ENCODE measurements at regions not wholly inside any gene's neighbourhood (a gene's known extent, or its start where the extent isn't known, plus 50 kb on each side); places are given as distances from the start of the nearest gene placed in this dataset.
"Not testable (repeated sequence)": the region's sequence is repeated elsewhere in the genome, so short reads cannot be mapped to it uniquely, and the experiment has no call there.

- DNase-seq (ENCODE audit: low read depth, low spot score): no peak
Observed at GRCh38 chr4:173766171-173766600, 236.2 kb upstream of the HAND2 start.

GRCh38 chr4:173765751-173766150, 235.7 kb upstream of the HAND2 start:
- no peak for DNase-seq (ENCODE audit: low read depth, low spot score)

GRCh38 chr4:173763389-173763788, 233.4 kb upstream of the HAND2 start:
- DNase-seq (ENCODE audit: low read depth, low spot score): no peak

- DNase-seq (ENCODE audit: low read depth, low spot score): no peak
Observed at GRCh38 chr4:173761938-173762337, 231.9 kb upstream of the HAND2 start.

- DNase-seq (ENCODE audit: low read depth, low spot score): no peak
Observed at GRCh38 chr4:173761236-173761635, 231.2 kb upstream of the HAND2 start.

GRCh38 chr4:173758132-173758531, 228.1 kb upstream of the HAND2 start:
- no peak for DNase-seq (ENCODE audit: low read depth, low spot score)

GRCh38 chr4:173753408-173753807, 223.4 kb upstream of the HAND2 start:
- DNase-seq (ENCODE audit: low read depth, low spot score): no peak

GRCh38 chr4:173752610-173753230, 222.7 kb upstream of the HAND2 start:
- DNase-seq (ENCODE audit: low read depth, low spot score): no peak

- no peak for DNase-seq (ENCODE audit: low read depth, low spot score)
Observed at GRCh38 chr4:173748353-173748752, 218.3 kb upstream of the HAND2 start.

- DNase-seq (ENCODE audit: low read depth, low spot score): no peak
Observed at GRCh38 chr4:173747537-173748257, 217.7 kb upstream of the HAND2 start.

- no peak for DNase-seq (ENCODE audit: low read depth, low spot score)
Observed at GRCh38 chr4:173746424-173746823, 216.4 kb upstream of the HAND2 start.

GRCh38 chr4:173745765-173746164, 215.7 kb upstream of the HAND2 start:
- no peak for DNase-seq (ENCODE audit: low read depth, low spot score)

GRCh38 chr4:173736840-173737239, 206.8 kb upstream of the HAND2 start:
- DNase-seq (ENCODE audit: low read depth, low spot score): no peak

GRCh38 chr4:173735585-173735984, 205.6 kb upstream of the HAND2 start:
- no peak for DNase-seq (ENCODE audit: low read depth, low spot score)

GRCh38 chr4:173735049-173735448, 205.0 kb upstream of the HAND2 start:
- no peak for DNase-seq (ENCODE audit: low read depth, low spot score)

- DNase-seq (ENCODE audit: low read depth, low spot score): no peak
Observed at GRCh38 chr4:173731257-173731656, 201.2 kb upstream of the HAND2 start.

- DNase-seq (ENCODE audit: low read depth, low spot score): no peak
Observed at GRCh38 chr4:173722075-173722474, 192.0 kb upstream of the HAND2 start.

- not testable (repeated sequence) for DNase-seq (ENCODE audit: low read depth, low spot score)
Observed at GRCh38 chr4:173718504-173718903, 188.5 kb upstream of the HAND2 start.

GRCh38 chr4:173717581-173717980, 187.6 kb upstream of the HAND2 start:
- no peak for DNase-seq (ENCODE audit: low read depth, low spot score)

- no peak for DNase-seq (ENCODE audit: low read depth, low spot score)
Observed at GRCh38 chr4:173714456-173714855, 184.4 kb upstream of the HAND2 start.

- no peak for DNase-seq (ENCODE audit: low read depth, low spot score)
Observed at GRCh38 chr4:173713026-173713425, 183.0 kb upstream of the HAND2 start.

GRCh38 chr4:173707658-173708419, 177.8 kb upstream of the HAND2 start:
- DNase-seq (ENCODE audit: low read depth, low spot score): no peak

- no peak for DNase-seq (ENCODE audit: low read depth, low spot score)
Observed at GRCh38 chr4:173704201-173704600, 174.2 kb upstream of the HAND2 start.
